ENCODE measurements at regions not wholly inside any gene's neighbourhood (a gene's known extent, or its start where the extent isn't known, plus 50 kb on each side); places are given as distances from the start of the nearest gene placed in this dataset.

- TF ChIP-seq CTCF (conservative IDR thresholded peaks at IDR 0.05; ENCODE audit: low read length) = no peak
- TF ChIP-seq EZH2phosphoT487 (IDR thresholded peaks at IDR 0.05; ENCODE audit: borderline replicate concordance) = no peak
Observed at GRCh38 chr2:192969055-192969454, 774.3 kb upstream of the TMEFF2 start.
